Activated CD8-positive, alpha-beta T cell treated with anti-CD3 and anti-CD28 coated beads for 36 hours (primary cell): ENCODE measurements at regions not wholly inside any gene's neighbourhood (a gene's known extent, or its start where the extent isn't known, plus 50 kb on each side); places are given as distances from the start of the nearest gene placed in this dataset.

ENCODE experiments used
- ATAC-seq: fragments of 200-7000 bp; cut with Tn5 transposase; one replicate; pipeline ENCODE4 v1.10.0; 2021; ENCODE audit warnings: mild to moderate bottlenecking, moderate library complexity
- CTCF ChIA-PET: fragments of 350-600 bp; sonication (Branson Sonifier 250); formaldehyde crosslinking; loops from one replicate; lab custom pipeline; 2021; ENCODE audit warnings: antibody characterized with exemption; lab: Charles Lee
- POLR2A ChIA-PET: fragments of 350-600 bp; sonication (Branson Sonifier 250); formaldehyde crosslinking; loops from one replicate; lab custom pipeline; 2021; ENCODE audit warnings: antibody characterized with exemption; lab: Charles Lee
- DNase-seq: peaks from one replicate; pipeline ENCODE4 v3.0.0-alpha.2; 2020
- H3K27ac Mint-ChIP-seq: one replicate; pipeline ENCODE4 v1.8.0; 2021; ENCODE audit warnings: mild to moderate bottlenecking, mixed read lengths
- H3K27me3 Mint-ChIP-seq: one replicate; pipeline ENCODE4 v1.8.0; 2021; ENCODE audit warnings: mixed read lengths
- H3K36me3 Mint-ChIP-seq: one replicate; pipeline ENCODE4 v1.8.0; 2021; ENCODE audit warnings: low read depth, mixed read lengths
- H3K4me1 Mint-ChIP-seq: one replicate; pipeline ENCODE4 v1.8.0; 2021; ENCODE audit warnings: low read depth, mixed read lengths
- H3K4me3 Mint-ChIP-seq: one replicate; pipeline ENCODE4 v1.8.0; 2021; ENCODE audit warnings: mild to moderate bottlenecking, moderate library complexity, mixed read lengths
- H3K9me3 Mint-ChIP-seq: one replicate; pipeline ENCODE4 v1.8.0; 2021; ENCODE audit warnings: mixed read lengths
- CTCF ChIP-seq: fragments of 200-600 bp; IDR thresholded peaks from one replicate; pipeline ENCODE4 v1.8.0; 2022; ENCODE audit warnings: antibody characterized with exemption, mild to moderate bottlenecking
- intact Hi-C: fragments of 100-400 bp; cut with micrococcal nuclease; formaldehyde crosslinking; loops from one replicate; pipeline ENCODE4 v1.10.0; 2022

GRCh38 chr2:38432820-38433606 lies 55.9 kb upstream of the ATL2 start:
- intact Hi-C loops, result no loop called here
- Mint-ChIP-seq H3K9me3 (no peaks in the 10 kb centered on the region), H3K36me3 (no peaks in the 10 kb centered on the region), H3K27me3 (no peaks in the 10 kb centered on the region), H3K4me3 (no peak overlapping the region), H3K4me1 (no peaks in the 10 kb centered on the region), H3K27ac (no peak overlapping the region)
- ATAC-seq, result no peak
- no peak for TF ChIP-seq CTCF
- DNase-seq, result no peak
- ChIA-PET CTCF (interaction anchor here (1.3 kb wide), 1 partner anchor 117 kb away, joined by 4 read pairs; no protein-coding TSS in a partner anchor), POLR2A (interaction anchor here (0.8 kb wide), 1 partner anchor 9 kb away, joined by 3 read pairs; no protein-coding TSS in a partner anchor)

- no peak for DNase-seq
- Mint-ChIP-seq H3K9me3 (no peaks in the 10 kb centered on the region), H3K4me1 (no peaks in the 10 kb centered on the region), H3K27ac (no peak overlapping the region), H3K36me3 (no peaks in the 10 kb centered on the region), H3K4me3 (no peak overlapping the region), H3K27me3 (no peaks in the 10 kb centered on the region)
- no peak for ATAC-seq
- ChIA-PET POLR2A (interaction anchor here (1.0 kb wide), 1 partner anchor 18 kb away, joined by 3 read pairs; no protein-coding TSS in a partner anchor), CTCF (interaction anchor here (0.6 to 3.3 kb wide), 4 partner anchors 9 to 905 kb away, joined by 3 to 9 read pairs (median 3); no protein-coding TSS in a partner anchor)
- intact Hi-C loops, result no loop called here
- no peak for TF ChIP-seq CTCF
Measured at GRCh38 chr2:38430597-38431207, 53.6 kb upstream of the ATL2 start.

GRCh38 chr2:38430196-38430595 lies 53.1 kb upstream of the ATL2 start:
- no peak for ATAC-seq
- intact Hi-C loops, result no loop called here
- no peaks in the 10 kb centered on the region for H3K4me1 Mint-ChIP-seq
- ChIA-PET CTCF (interaction anchor here (3.3 kb wide), 1 partner anchor 78 kb away, joined by 9 read pairs; no protein-coding TSS in a partner anchor), POLR2A (interaction anchor here (1.0 kb wide), 1 partner anchor 18 kb away, joined by 3 read pairs; no protein-coding TSS in a partner anchor)
- H3K4me3 Mint-ChIP-seq, result no peak overlapping the region
- no peak overlapping the region for H3K27ac Mint-ChIP-seq
- DNase-seq, result no peak
- H3K27me3 Mint-ChIP-seq, result no peaks in the 10 kb centered on the region
- no peaks in the 10 kb centered on the region for H3K9me3 Mint-ChIP-seq
- no peak for TF ChIP-seq CTCF
- no peaks in the 10 kb centered on the region for H3K36me3 Mint-ChIP-seq

GRCh38 chr2:38427936-38428335 lies 50.9 kb upstream of the ATL2 start:
- no peaks in the 10 kb centered on the region for H3K9me3 Mint-ChIP-seq
- no peak overlapping the region for H3K4me3 Mint-ChIP-seq
- no peaks in the 10 kb centered on the region for H3K4me1 Mint-ChIP-seq
- ATAC-seq (no peak), DNase-seq (no peak)
- no peaks in the 10 kb centered on the region for H3K27me3 Mint-ChIP-seq
- no peaks in the 10 kb centered on the region for H3K36me3 Mint-ChIP-seq
- POLR2A ChIA-PET, result interaction anchor here (1.0 kb wide), 1 partner anchor 11 kb away, joined by 4 read pairs; no protein-coding TSS in a partner anchor
- CTCF ChIA-PET, result interaction anchor here (1.2 kb wide), 1 partner anchor 26 kb away, joined by 4 read pairs; no protein-coding TSS in a partner anchor
- no peak overlapping the region for H3K27ac Mint-ChIP-seq
- no peak for TF ChIP-seq CTCF
- intact Hi-C loops, result no loop called here
